Neuronal stem cell (in vitro differentiated cells): ENCODE measurements at regions not wholly inside any gene's neighbourhood (a gene's known extent, or its start where the extent isn't known, plus 50 kb on each side); places are given as distances from the start of the nearest gene placed in this dataset.

Source experiments
- DNase-seq: peaks from one replicate; pipeline ENCODE4 v3.0.0-alpha.2; 2013; ENCODE audit warnings: low spot score
- H2AFZ ChIP-seq: one replicate; pipeline ENCODE4 v1.6.1; 2013; ENCODE audit warnings: mild to moderate bottlenecking, low read length, inconsistent platforms
- H2AK5ac ChIP-seq: 2 replicates; pipeline ENCODE4 v1.6.1; 2013; ENCODE audit warnings: low read depth, mild to moderate bottlenecking, inconsistent platforms, low read length, moderate library complexity, mixed read lengths
- H2BK120ac ChIP-seq: 2 replicates; pipeline ENCODE4 v1.6.1; 2013; ENCODE audit warnings: low read depth, mild to moderate bottlenecking, inconsistent platforms, low read length, moderate library complexity, mixed read lengths
- H2BK12ac ChIP-seq: one replicate; pipeline ENCODE4 v1.6.1; 2013; ENCODE audit warnings: low read length, inconsistent platforms
- H2BK15ac ChIP-seq: 2 replicates; pipeline ENCODE4 v1.6.1; 2013; ENCODE audit warnings: mild to moderate bottlenecking, low read length, inconsistent platforms, mixed read lengths
- H2BK5ac ChIP-seq: one replicate; pipeline ENCODE4 v1.6.1; 2013; ENCODE audit warnings: inconsistent platforms, mild to moderate bottlenecking, low read length, moderate library complexity
- H3K14ac ChIP-seq: one replicate; pipeline ENCODE4 v1.6.1; 2013; ENCODE audit warnings: low read length, inconsistent platforms
- H3K18ac ChIP-seq: 2 replicates; pipeline ENCODE4 v1.6.1; 2013; ENCODE audit warnings: low read length, inconsistent platforms
- H3K23ac ChIP-seq: 2 replicates; pipeline ENCODE4 v1.6.1; 2013; ENCODE audit warnings: low read depth, mild to moderate bottlenecking, mixed read lengths, low read length, inconsistent platforms; ENCODE audit not compliant: poor library complexity
- H3K27ac ChIP-seq: replicated peaks from 3 replicates; pipeline ENCODE4 v1.5.1; 2013; ENCODE audit warnings: low read length, inconsistent platforms
- H3K27me3 ChIP-seq, 3 experiments: 2 replicates each; pipeline ENCODE4 v1.6.1; 2013; ENCODE audit warnings: low read length in 3 of 3, mild to moderate bottlenecking in 2 of 3, inconsistent platforms in 1 of 3, low read depth in 1 of 3, mixed read lengths in 1 of 3, moderate library complexity in 1 of 3; ENCODE audit not compliant: control insufficient read depth in 3 of 3, insufficient read depth in 3 of 3
- H3K36me3 ChIP-seq, 2 donors: replicated peaks in 1 of 2; 2 replicates each; pipeline ENCODE4 v1.6.1; 2013; ENCODE audit warnings: low read length in 2 of 2; ENCODE audit not compliant: control insufficient read depth in 2 of 2, insufficient read depth in 2 of 2
- H3K4ac ChIP-seq: 2 replicates; pipeline ENCODE4 v1.6.1; 2013; ENCODE audit warnings: inconsistent platforms, mild to moderate bottlenecking, low read length, moderate library complexity
- H3K4me1 ChIP-seq, 2 donors: 1 replicate in 1 of 2; 2 replicates in 1 of 2; pipeline ENCODE4 v1.6.1; 2013; ENCODE audit warnings: low read length in 2 of 2, low read depth in 1 of 2; ENCODE audit not compliant: control insufficient read depth in 2 of 2, insufficient read depth in 1 of 2
- H3K4me2 ChIP-seq: one replicate; pipeline ENCODE4 v1.6.1; 2013; ENCODE audit warnings: mild to moderate bottlenecking, low read length, inconsistent platforms; ENCODE audit not compliant: insufficient read depth, poor library complexity, severe bottlenecking
- H3K4me3 ChIP-seq, 2 donors: 2 replicates each; pipeline ENCODE4 v1.5.1; 2013; ENCODE audit warnings: low read length in 2 of 2, mild to moderate bottlenecking in 2 of 2, inconsistent platforms in 1 of 2, moderate library complexity in 1 of 2
- H3K79me1 ChIP-seq: one replicate; pipeline ENCODE4 v1.6.1; 2013; ENCODE audit warnings: low read depth, mild to moderate bottlenecking, inconsistent platforms, low read length, moderate library complexity
- H3K9ac ChIP-seq: one replicate; pipeline ENCODE4 v1.6.1; 2013; ENCODE audit warnings: mild to moderate bottlenecking, low read depth, low read length, inconsistent platforms; ENCODE audit not compliant: poor library complexity
- H3K9me3 ChIP-seq, 2 donors: replicated peaks in 1 of 2; 2 replicates each; pipeline versions ENCODE3 to v1.6.1; 2013; ENCODE audit warnings: low read length in 2 of 2, mild to moderate bottlenecking in 2 of 2, inconsistent platforms in 1 of 2, low read depth in 1 of 2, mixed read lengths in 1 of 2, moderate library complexity in 1 of 2; ENCODE audit not compliant: control insufficient read depth in 2 of 2, insufficient read depth in 1 of 2
- H4K8ac ChIP-seq: one replicate; pipeline ENCODE4 v1.6.1; 2013; ENCODE audit warnings: low read depth, mild to moderate bottlenecking, inconsistent platforms, low read length, moderate library complexity
- H4K91ac ChIP-seq: one replicate; pipeline ENCODE4 v1.6.1; 2013; ENCODE audit warnings: low read length, low read depth, mild to moderate bottlenecking, inconsistent platforms; ENCODE audit not compliant: poor library complexity
- whole genome bisulfite sequencing, 2 donors: extraction: QIAGEN DNeasy Blood & Tissue Kit; methylation state at CpG; one replicate each; pipeline ENCODE4 v1.1.7; 2013; ENCODE audit warnings: missing lambda C conversion rate in 2 of 2, mixed read lengths in 1 of 2; ENCODE audit not compliant: insufficient read length in 2 of 2, insufficient replicate concordance in 1 of 2; ENCODE audit errors: extremely low coverage in 2 of 2; 5-methylcytosine and 5-hydroxymethylcytosine counted together

GRCh38 chr3:63142681-63143080 lies 135.4 kb upstream of the SYNPR start:
- H3K4ac ChIP-seq = no peak overlapping the region
- H3K27ac ChIP-seq = no peak overlapping the region
- H3K27me3 ChIP-seq = no peaks in the 10 kb centered on the region
- no peak overlapping the region for H2BK12ac ChIP-seq
- no peak overlapping the region for H3K23ac ChIP-seq
- no peak overlapping the region for H3K4me2 ChIP-seq
- no peak overlapping the region for H3K18ac ChIP-seq
- H3K36me3 ChIP-seq = no peaks in the 10 kb centered on the region
- no peak overlapping the region for H2BK15ac ChIP-seq
- no peaks in the 10 kb centered on the region for H3K4me1 ChIP-seq
- no peak overlapping the region for H2AK5ac ChIP-seq
- no peak overlapping the region for H4K91ac ChIP-seq
- H2BK120ac ChIP-seq = no peak overlapping the region
- H2AFZ ChIP-seq = no peak overlapping the region
- H3K9ac ChIP-seq = no peak overlapping the region
- H3K79me1 ChIP-seq = no peaks in the 10 kb centered on the region
- DNase-seq = no peak
- no peak overlapping the region for H2BK5ac ChIP-seq
- H4K8ac ChIP-seq = no peak overlapping the region
- no CpG with 5 or more reads among the region's 2 CpGs for WGBS, 2 donors
- no peak overlapping the region for H3K14ac ChIP-seq
- H3K9me3 ChIP-seq = no peaks in the 10 kb centered on the region
- H3K4me3 ChIP-seq = no peak overlapping the region

GRCh38 chr3:63146154-63146553 lies 132.0 kb upstream of the SYNPR start:
- H2AK5ac ChIP-seq = no peak overlapping the region
- no peak overlapping the region for H2BK5ac ChIP-seq
- H4K8ac ChIP-seq = no peak overlapping the region
- H3K27me3 ChIP-seq = no peaks in the 10 kb centered on the region
- H2BK12ac ChIP-seq = no peak overlapping the region
- H3K79me1 ChIP-seq = no peaks in the 10 kb centered on the region
- H3K23ac ChIP-seq = no peak overlapping the region
- no peak overlapping the region for H3K14ac ChIP-seq
- DNase-seq = no peak
- no peak overlapping the region for H3K27ac ChIP-seq
- no peak overlapping the region for H3K9ac ChIP-seq
- H2BK15ac ChIP-seq = no peak overlapping the region
- no peaks in the 10 kb centered on the region for H3K36me3 ChIP-seq
- H3K9me3 ChIP-seq = no peaks in the 10 kb centered on the region
- WGBS, 2 donors = no CpG with 5 or more reads among the region's 4 CpGs
- no peak overlapping the region for H3K4me2 ChIP-seq
- no peak overlapping the region for H3K18ac ChIP-seq
- no peak overlapping the region for H2AFZ ChIP-seq
- H3K4me3 ChIP-seq = no peak overlapping the region
- no peak overlapping the region for H2BK120ac ChIP-seq
- no peak overlapping the region for H4K91ac ChIP-seq
- H3K4ac ChIP-seq = no peak overlapping the region
- no peaks in the 10 kb centered on the region for H3K4me1 ChIP-seq

- no peak overlapping the region for H2BK15ac ChIP-seq
- DNase-seq = no peak
- H3K27ac ChIP-seq = no peak overlapping the region
These were observed 127.2 kb upstream of the SYNPR start for GRCh38 chr3:63150880-63151279.

GRCh38 chr3:63151897-63152296 lies 126.2 kb upstream of the SYNPR start:
- Histone ChIP-seq H2AK5ac (no peak overlapping the region), H3K9ac (no peak overlapping the region), H3K18ac (no peak overlapping the region), H3K4ac (no peak overlapping the region), H2BK5ac (no peak overlapping the region), H2BK15ac (no peak overlapping the region), H2BK120ac (no peak overlapping the region), H2AFZ (no peak overlapping the region), H3K79me1 (no peaks in the 10 kb centered on the region), H3K4me1 (no peaks in the 10 kb centered on the region), H3K4me3 (no peak overlapping the region), H3K27me3 (no peaks in the 10 kb centered on the region), H3K4me2 (no peak overlapping the region), H2BK12ac (no peak overlapping the region), H3K23ac (no peak overlapping the region), H3K9me3 (no peaks in the 10 kb centered on the region), H3K14ac (no peak overlapping the region), H3K27ac (no peak overlapping the region), H4K91ac (no peak overlapping the region), H3K36me3 (no peaks in the 10 kb centered on the region), H4K8ac (no peak overlapping the region)
- WGBS, 2 donors = no CpG with 5 or more reads among the region's 1 CpG
- DNase-seq = no peak

More at GRCh38 chr3:63150880-63151279, 127.2 kb upstream of the SYNPR start:
- Histone ChIP-seq H3K4ac (no peak overlapping the region), H3K4me1 (no peaks in the 10 kb centered on the region), H2AFZ (no peak overlapping the region), H2AK5ac (no peak overlapping the region), H3K79me1 (no peaks in the 10 kb centered on the region), H3K14ac (no peak overlapping the region), H2BK120ac (no peak overlapping the region), H4K8ac (no peak overlapping the region), H3K9me3 (no peaks in the 10 kb centered on the region), H3K4me2 (no peak overlapping the region), H2BK5ac (no peak overlapping the region), H2BK12ac (no peak overlapping the region), H4K91ac (no peak overlapping the region), H3K36me3 (no peaks in the 10 kb centered on the region), H3K23ac (no peak overlapping the region), H3K4me3 (no peak overlapping the region), H3K27me3 (no peaks in the 10 kb centered on the region), H3K9ac (no peak overlapping the region), H3K18ac (no peak overlapping the region)
- WGBS, 2 donors = no CpG with 5 or more reads among the region's 3 CpGs
